WTC11 (cell line): ENCODE measurements at regions not wholly inside any gene's neighbourhood (a gene's known extent, or its start where the extent isn't known, plus 50 kb on each side); places are given as distances from the start of the nearest gene placed in this dataset.

Source experiments
- ATF2 ChIP-seq: sonication (generic); formaldehyde crosslinking; IDR thresholded peaks from 2 replicates; pipeline ENCODE4 v1.8.1; 2022; ENCODE audit warnings: low read depth, missing genetic modification reagents, borderline replicate concordance
- CREM ChIP-seq: sonication (generic); formaldehyde crosslinking; IDR thresholded peaks from 2 replicates; pipeline ENCODE4 v1.8.1; 2022; ENCODE audit warnings: mild to moderate bottlenecking, missing genetic modification reagents, moderate library complexity
- E2F5 ChIP-seq: sonication (generic); formaldehyde crosslinking; IDR thresholded peaks from 2 replicates; pipeline ENCODE4 v1.8.1; 2022; ENCODE audit warnings: mild to moderate bottlenecking, moderate library complexity, missing genetic modification reagents
- ESRRA ChIP-seq: sonication (generic); formaldehyde crosslinking; IDR thresholded peaks from 2 replicates; pipeline ENCODE4 v1.8.1; 2022; ENCODE audit warnings: mild to moderate bottlenecking, missing genetic modification reagents, borderline replicate concordance
- HMGXB4 ChIP-seq: sonication (generic); formaldehyde crosslinking; IDR thresholded peaks from 2 replicates; pipeline ENCODE4 v1.8.1; 2023; ENCODE audit warnings: mild to moderate bottlenecking, moderate library complexity, missing genetic modification reagents
- MLX ChIP-seq: sonication (generic); formaldehyde crosslinking; IDR thresholded peaks from 2 replicates; pipeline ENCODE4 v1.8.1; 2023; ENCODE audit warnings: mild to moderate bottlenecking, missing genetic modification reagents, moderate library complexity
- NFATC4 ChIP-seq: fragments of 250-450 bp; sonication (Bioruptor Pico); IDR thresholded peaks from 2 replicates; pipeline ENCODE4 v1.9.0; 2021; ENCODE audit warnings: mild to moderate bottlenecking
- NFYB ChIP-seq: sonication (generic); formaldehyde crosslinking; conservative IDR thresholded peaks from 2 replicates; pipeline ENCODE4 v1.8.0; 2022; ENCODE audit warnings: low read depth, missing genetic modification reagents
- STAT6 ChIP-seq: sonication (generic); formaldehyde crosslinking; conservative IDR thresholded peaks from 2 replicates; pipeline ENCODE4 v1.8.1; 2023; ENCODE audit warnings: mild to moderate bottlenecking, low read depth, missing genetic modification reagents, moderate library complexity
- ZBTB43 ChIP-seq: sonication (generic); formaldehyde crosslinking; IDR thresholded peaks from 2 replicates; pipeline ENCODE4 v1.8.1; 2023; ENCODE audit warnings: mild to moderate bottlenecking, missing genetic modification reagents
- ZNF138 ChIP-seq: sonication (generic); formaldehyde crosslinking; conservative IDR thresholded peaks from 2 replicates; pipeline ENCODE4 v1.8.1; 2022; ENCODE audit warnings: mild to moderate bottlenecking, moderate library complexity, missing genetic modification reagents
- TF ChIP-seq, protein P1 (sequence below): sonication (generic); formaldehyde crosslinking; IDR thresholded peaks from 2 replicates; pipeline ENCODE4 v1.8.0; 2022; ENCODE audit warnings: mild to moderate bottlenecking, missing genetic modification reagents
- TF ChIP-seq, protein P2 (sequence below): fragments of 200-600 bp; IDR thresholded peaks from 2 replicates; pipeline ENCODE4 v1.8.0; 2022; ENCODE audit warnings: antibody characterized with exemption
- TF ChIP-seq, protein P3 (sequence below): sonication (generic); formaldehyde crosslinking; IDR thresholded peaks from 2 replicates; pipeline ENCODE4 v1.8.1; 2023; ENCODE audit warnings: mild to moderate bottlenecking, missing genetic modification reagents, moderate library complexity

- TF ChIP-seq, protein P1, sequence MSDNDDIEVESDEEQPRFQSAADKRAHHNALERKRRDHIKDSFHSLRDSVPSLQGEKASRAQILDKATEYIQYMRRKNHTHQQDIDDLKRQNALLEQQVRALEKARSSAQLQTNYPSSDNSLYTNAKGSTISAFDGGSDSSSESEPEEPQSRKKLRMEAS (CRISPR knock-in tag) = no peak
- TF ChIP-seq E2F5 (CRISPR knock-in tag) (no peak), ATF2 (CRISPR knock-in tag) (no peak), CREM (CRISPR knock-in tag) (no peak), NFATC4 (no peak), NFYB (CRISPR knock-in tag) (no peak), HMGXB4 (CRISPR knock-in tag) (no peak), STAT6 (no peak), ESRRA (no peak), ZNF138 (CRISPR knock-in tag) (no peak), MLX (CRISPR knock-in tag) (no peak), ZBTB43 (CRISPR knock-in tag) (no peak)
- TF ChIP-seq, protein P2, sequence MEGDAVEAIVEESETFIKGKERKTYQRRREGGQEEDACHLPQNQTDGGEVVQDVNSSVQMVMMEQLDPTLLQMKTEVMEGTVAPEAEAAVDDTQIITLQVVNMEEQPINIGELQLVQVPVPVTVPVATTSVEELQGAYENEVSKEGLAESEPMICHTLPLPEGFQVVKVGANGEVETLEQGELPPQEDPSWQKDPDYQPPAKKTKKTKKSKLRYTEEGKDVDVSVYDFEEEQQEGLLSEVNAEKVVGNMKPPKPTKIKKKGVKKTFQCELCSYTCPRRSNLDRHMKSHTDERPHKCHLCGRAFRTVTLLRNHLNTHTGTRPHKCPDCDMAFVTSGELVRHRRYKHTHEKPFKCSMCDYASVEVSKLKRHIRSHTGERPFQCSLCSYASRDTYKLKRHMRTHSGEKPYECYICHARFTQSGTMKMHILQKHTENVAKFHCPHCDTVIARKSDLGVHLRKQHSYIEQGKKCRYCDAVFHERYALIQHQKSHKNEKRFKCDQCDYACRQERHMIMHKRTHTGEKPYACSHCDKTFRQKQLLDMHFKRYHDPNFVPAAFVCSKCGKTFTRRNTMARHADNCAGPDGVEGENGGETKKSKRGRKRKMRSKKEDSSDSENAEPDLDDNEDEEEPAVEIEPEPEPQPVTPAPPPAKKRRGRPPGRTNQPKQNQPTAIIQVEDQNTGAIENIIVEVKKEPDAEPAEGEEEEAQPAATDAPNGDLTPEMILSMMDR = no peak
- TF ChIP-seq, protein P3, sequence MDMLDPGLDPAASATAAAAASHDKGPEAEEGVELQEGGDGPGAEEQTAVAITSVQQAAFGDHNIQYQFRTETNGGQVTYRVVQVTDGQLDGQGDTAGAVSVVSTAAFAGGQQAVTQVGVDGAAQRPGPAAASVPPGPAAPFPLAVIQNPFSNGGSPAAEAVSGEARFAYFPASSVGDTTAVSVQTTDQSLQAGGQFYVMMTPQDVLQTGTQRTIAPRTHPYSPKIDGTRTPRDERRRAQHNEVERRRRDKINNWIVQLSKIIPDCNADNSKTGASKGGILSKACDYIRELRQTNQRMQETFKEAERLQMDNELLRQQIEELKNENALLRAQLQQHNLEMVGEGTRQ (CRISPR knock-in tag) = no peak
These were observed 193.9 kb upstream of the SNX7 start for GRCh38 chr1:98467586-98467985.
